Activated CD4-positive, CD25-positive, alpha-beta regulatory T cell (primary cell): ENCODE measurements at regions not wholly inside any gene's neighbourhood (a gene's known extent, or its start where the extent isn't known, plus 50 kb on each side); places are given as distances from the start of the nearest gene placed in this dataset.

ENCODE experiments used
- DNase-seq, 4 experiments: peaks; one replicate each; lab custom pipeline; 2025; lab: John Stamatoyannopoulos, UW

DNA sequence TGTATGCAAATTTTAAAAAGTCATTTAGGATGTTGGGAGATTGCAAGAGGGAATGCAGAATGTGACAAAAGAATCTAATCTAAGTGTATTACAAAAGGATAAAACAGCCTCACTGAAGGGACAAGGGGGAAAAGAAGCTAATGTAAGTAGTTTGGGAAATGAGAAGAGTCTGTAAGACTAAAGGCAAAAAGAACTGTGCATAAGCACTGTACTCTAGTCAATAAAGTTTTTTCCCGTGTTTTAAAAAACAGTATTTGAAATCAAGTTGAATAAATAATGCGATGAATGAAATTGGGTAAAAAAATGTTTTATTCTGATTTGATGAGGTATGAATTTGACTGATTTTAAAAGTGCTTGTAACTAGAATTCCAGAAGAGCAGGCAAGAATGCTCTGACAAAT, 149.8 kb downstream of the VEGFA start:
- DNase-seq = no peak

DNA sequence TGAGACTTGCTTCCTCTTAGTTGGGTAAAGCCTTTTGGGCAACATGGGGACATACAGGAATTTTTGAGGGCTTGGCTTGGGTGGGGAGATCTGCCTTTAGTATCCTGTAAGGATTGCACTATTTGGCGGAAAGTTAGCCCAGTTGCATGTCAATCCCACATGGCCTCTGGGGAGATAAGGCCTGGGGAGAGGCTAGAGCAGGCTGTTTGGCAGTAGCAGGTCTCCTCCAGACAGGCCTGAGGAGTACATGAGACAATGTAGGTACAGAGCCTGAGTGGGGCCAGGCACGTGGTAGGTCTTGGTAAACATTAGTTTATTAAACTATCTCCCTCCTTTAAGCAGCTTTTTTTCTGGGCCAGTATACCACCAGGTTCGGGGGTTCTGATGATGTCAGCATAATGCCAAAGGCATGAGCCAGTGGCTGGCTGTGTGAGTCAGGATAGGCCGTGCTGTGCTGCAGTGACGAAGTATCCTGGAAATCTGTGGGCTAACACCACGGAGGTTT, 147.9 kb downstream of the VEGFA start:
- no peak for DNase-seq

DNA sequence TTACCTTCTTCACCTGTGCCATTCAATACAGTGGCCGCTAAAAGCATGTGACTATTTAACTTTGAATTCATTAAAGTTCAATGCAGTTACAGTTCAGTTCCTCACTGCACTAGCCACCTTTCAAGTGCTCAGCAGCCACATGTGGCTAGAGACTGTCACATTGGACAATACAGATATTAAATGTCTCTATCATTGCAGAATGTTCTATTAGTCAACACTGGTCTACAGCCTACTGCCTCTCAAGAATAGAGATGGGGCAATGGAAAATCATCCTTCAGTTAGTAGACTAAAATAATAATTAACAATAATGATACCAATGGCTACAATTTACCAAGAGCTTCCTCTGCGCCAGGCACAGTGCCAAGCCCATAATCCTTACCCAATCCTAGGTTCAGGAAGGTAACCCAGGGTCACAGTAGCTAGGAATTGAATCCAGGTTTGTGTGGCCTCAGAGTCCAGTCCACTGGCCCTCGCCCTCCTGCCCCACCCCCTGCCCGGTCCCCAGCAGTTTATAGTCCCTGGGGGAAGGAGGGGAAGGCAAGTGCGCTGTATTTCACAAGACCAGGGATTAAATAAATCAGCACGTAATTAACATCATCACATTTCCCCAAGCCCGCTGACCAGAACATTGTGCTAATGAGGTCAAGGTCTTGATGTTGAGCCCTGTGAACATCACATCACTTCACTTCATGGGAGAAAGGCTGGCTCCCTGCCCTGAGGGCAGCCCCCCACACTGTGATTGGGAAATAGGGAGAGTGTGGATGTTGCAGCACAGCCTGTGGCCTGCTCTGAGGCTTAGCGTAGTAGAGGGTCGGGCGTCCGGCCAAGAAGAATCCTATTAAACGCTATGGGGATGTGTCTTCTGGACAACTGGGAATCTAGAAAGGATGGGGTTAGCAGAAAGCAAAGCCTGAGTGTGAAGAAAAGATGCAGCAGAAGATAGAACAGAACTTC, 147.2 kb downstream of the VEGFA start:
- no peak for DNase-seq

DNA sequence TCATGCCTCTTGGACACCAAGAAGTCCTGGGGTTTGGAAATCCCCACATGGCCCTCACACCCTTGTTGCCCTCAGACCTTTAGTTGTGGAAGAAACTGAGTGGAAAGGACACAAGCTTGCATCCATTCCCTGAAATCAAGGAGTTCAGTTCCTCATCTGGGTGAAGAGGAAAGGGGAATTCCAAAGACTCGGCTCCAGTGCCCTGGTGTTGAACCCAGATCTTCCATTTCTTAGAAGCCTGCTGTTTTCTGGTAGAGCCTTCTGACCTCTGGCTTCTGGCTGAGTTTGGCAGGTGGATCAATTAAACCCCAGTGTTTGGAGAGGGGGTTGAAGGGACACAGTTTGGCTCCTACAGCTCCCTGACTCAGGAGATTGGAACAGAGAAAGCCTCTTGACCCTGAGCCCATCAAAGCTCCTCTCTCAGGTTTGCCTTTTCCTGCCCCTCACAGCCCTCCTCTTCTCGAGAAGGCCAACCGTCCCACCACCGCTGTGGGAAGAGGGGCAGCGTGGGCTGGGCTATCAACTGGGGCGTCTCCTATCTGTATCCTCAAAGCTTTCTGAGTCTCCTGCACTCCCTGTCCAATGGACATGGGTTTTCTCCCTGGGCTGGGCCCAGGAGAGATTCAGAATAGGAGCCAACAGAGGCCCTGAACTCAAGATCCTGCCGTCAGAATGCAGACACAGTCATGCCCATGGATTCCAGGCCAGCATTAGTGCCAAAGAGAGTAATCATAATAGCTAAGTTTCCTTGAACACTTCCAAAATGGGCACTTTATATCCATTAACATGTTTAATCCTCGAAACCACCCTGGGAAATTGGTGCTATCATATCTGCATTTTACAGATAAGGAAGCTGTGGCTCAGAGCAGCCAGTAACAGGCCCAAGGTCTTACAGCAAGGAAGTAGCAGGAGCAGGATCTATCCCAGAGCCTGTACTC, 146.2 kb downstream of the VEGFA start:
- no peak for DNase-seq

DNA sequence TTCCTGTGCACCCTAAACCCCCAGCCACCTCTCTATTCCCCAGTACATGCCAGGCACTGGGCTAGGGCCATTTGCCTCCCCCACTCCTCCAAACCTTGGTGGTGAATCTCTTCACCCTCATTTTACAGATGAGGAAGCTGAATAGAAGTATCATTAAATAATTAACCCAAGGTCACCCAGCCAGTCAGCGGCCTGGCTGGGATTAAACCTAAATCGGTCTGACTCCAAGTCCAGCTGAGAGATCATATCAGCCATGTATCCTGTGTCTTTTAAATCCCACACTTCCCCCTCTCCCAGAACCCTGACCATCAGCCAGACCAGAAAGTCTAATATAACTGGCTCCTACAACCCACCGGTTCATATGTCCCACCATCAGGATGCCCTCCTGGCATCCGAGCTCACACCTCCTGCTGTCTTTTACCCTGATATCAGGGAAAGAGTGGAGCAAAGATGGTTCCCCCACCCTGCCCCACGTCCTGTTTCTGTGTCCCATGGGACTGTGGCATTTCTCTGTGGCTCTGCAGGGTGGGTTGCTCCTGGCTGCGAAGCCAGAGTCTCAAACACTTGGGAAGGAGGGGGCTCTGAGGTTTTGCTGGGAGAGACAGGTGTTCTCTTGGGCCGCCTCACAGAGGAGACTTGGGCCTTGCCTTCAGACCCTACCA, 145.3 kb downstream of the VEGFA start:
- no peak for DNase-seq

DNA sequence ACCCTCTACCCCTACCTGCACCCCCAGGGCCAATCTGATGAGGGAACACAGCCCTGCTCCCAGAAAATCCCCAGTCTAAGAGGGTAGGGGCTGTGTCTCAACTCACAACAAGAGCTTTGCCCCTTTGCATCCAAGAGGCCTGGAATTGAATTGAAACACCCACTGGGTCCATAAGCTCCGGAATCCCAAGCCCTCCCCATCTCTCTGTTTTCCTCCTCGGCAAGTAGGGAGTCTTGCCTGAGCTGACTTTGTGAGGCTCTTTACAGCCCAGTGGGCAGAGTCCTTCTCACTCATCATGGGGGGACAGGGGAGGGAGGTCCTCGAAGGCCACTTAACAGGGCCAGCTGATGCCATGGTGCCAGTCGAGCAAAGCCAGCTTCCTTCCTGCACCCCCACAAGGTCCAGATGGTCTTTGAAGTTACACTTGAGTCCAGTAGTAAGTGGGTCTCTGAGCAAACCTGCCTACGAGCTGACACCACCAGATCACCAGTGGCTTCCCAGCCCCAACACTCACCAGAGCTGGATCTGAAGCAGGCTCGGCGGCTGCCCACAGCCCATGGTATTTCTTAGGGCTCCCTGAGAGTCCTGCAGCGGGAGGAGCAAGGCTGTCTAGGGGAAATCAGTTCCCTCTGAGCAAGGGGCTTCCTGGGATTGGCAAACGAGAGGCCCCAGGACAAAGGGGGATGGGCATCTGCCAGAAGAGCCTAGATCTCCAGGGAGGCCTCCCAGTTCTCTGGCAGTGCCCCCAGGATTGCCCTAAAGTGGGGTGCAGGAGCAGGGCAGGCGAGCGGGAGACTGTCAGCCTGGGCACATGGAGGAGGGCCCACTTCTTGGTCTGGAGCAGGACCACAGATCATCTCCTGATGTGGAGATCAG, 144.5 kb downstream of the VEGFA start:
- no peak for DNase-seq

DNA sequence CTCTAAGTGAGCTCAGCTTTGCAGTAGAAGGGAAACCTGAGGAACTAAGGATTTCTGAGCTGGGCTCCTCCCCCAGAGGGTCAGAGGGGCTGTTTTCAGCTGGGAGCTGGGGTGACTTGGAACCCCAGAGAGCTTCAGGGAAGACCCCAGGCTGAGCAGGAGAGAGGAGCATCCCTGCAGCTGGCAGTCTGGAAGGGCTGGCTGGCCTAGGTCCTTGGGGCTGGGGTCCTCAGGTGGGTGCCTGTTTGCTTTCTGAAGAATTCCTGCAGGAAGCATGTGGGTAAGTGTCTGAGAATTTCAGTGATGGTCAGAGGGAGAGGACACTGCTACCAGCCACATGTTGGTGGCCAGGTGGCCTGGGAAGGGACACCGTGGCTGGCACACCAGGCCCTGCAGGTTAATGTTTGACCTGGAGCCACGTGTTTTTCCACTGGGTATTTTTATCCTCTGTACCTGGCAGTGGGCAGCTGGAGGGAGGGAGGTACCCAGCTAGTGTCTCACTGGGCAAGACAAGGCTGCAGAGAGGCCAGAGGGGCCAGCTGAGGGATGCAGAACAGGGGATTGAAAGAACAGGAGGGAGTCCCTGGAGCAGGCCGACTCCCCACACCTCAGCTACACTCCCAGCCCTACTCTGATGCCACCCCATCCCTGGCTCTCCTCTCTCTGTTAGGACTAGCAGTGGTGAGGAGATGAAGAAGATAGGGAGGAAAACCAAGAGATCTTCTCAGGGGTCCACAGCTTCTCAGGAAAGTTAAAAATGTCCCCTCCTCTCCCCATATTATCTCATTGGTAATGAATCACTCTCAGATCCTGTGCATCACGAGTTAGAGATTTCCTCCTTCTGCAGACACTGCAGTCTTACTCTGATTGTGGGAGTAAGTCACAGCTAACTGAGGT, 143.6 kb downstream of the VEGFA start:
- no peak for DNase-seq

DNA sequence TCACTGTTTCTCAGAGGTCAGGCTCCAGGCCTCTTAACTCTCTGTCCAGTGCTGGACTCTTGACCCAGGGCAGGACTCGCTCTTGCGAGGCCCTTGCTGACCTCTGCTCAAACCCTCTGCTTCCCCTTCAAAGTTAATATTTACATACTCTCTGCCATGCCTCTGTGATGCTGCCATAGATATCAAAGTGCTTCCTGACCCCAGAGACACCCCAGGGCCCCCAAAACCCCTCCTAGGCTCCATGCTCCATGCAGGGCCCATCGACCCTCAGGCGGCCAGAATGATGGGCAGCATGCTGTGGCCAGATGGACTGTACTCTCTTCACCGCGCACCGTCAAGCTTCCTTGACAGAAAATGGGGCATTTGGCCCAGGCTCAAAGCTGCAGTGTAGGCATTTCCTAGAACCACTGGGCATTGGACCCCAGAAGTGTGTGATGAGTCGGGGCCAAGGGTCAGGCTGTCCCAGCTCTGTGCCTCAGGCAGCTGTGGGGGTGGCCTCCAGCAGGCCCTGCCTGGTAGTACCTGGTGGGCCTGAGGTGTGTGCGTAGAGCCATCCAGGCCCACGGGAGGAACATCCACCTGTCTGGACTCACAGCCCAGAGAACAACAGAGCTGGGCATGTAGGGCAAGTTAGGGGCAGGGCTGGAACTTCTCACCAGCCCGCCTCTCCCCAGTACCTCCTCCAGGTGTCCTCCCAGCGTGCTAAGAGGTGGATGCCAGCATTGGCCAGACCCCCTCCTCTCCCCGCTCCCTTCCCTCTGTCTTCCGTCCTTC, 142.8 kb downstream of the VEGFA start:
- no peak for DNase-seq

DNA sequence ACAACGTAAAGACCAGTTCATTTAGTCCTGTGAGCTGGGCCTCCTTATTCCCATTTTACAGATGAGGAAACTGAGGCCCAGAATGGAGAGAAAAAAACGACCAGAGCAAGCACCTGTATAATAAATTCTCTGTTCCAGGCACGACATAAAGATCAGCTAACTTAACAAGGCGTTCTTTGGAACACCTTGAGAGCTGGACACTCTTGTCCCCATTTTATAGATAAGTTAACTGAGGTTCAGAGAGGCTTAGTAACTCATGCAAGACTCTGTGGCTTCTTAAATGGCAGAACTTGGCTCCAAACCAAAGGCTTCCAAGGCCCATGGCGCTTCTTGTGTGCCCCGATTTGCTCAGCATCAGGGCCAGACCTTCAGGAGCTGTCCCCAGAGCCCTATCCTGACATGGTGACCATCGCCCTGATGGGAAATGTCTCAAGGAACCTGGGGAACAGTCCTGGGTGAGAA, 142.1 kb downstream of the VEGFA start:
- no peak for DNase-seq

DNA sequence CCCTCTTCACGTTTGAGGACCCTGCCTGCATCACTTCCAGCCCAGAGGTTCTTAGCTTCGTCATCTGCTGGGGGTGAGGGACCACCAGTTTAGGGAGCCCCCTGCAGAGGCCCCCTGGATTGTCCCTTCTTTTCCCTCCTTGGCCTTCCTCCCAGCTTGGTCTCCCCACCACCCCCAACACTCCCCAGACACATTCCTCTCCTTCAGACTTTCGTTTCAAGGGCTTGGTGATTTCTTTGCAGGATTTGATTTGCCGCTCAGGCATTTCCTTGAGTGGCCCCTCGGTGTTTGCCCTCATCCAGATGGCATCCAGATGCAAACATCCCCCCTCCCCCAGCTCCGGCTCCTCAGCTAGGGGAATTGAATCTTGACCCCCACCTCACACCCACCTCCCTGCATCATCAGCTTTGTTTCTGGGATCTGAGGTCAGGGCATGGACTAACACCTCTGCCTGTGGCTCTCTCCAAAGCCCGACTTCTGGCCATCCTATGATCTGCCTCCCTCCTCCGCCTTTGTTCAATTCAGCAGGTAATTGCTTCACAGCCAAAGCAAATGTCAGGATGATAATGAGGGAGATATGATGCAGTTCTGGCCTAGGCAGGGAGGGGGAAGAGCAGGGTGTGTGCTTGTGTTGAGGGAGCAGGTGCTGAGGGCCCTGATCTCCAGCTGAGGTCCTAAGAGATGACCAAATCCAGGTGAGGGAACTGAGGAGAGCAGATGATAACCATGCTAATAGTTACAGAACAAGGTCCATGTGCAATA, 141.5 kb downstream of the VEGFA start:
- no peak for DNase-seq

DNA sequence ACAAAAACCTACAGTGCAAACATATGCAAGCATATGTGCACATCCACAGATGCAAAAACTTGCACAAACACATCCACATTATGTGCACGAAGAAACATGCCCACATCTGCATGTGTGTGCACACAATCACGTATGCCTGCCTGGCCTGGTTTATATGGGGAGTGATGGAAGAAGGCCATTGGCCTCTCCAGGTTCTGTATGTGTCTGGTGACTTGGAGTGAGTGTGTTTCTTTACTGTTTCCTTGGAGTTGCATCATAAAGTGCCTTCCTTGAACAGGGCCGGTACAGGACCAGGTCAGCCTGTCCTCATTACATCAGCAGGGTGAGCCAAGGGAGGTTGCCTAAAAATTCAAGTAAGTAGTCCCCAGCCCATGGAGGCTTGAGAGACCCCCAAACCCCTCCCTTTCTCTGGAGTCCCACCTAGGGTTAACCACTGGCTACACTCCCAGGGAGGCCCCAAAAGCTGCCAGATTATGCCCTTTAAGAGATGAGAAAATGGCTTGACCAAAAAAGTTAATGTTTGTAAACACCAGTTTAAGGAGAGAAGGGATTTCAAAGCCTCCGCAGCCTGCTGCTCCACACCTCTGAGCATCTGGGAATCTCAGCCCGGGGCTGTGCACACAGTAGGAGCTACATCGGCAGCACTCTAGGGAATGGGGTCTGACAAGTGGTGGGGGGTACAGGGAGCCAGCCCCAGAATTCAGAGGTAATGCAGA, 140.8 kb downstream of the VEGFA start:
- DNase-seq = no peak

DNA sequence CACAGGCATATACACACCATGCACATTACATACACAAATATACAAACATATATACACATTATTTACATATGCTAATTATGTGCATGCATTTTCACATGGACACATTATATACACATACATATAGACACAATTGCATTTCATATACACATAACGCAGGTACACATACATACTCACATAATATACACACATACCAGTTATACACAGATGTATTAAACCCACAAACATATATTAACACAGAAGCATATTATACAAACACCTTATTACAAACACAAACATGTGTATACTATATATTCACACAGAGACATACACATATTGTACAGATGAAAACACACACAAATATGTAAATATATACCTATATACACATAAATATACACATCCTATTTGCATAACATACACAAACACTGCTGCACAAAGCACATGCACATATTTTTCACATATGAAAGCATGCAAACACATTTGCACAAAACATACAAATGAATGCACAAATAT, 140.2 kb downstream of the VEGFA start:
- no peak for DNase-seq

DNA sequence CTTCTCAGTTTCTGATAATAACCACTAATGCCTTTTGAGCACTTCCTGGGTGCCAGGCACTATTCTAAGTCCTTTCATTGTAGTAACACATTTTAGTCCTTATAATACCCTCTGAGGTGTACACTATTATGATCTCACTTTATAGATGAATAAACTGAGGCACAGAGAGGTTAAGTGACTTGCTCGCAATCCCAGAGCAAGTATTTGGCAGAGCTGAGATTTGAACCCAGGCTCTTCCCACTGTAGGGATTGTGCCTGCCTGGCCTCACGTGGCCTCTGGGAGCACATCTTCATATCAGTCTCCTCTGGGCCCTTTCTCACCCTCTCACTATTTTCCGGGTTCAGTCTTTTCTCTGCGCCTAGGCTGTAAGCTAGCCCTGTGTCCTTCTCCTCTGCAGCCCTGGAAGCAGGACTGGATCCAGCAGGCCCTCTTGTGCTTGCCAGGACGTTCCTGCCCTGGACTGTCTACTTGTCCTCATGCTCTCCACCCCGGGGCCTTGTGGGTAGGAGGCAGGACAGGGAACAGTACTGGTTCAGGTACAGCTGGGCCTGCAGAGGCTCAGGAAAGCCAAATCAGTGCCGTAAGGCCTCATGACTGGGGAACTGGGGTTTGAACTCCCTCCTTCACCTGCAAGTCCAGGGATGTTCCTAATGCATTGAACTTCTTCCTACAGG, 139.6 kb downstream of the VEGFA start:
- no peak for DNase-seq

DNA sequence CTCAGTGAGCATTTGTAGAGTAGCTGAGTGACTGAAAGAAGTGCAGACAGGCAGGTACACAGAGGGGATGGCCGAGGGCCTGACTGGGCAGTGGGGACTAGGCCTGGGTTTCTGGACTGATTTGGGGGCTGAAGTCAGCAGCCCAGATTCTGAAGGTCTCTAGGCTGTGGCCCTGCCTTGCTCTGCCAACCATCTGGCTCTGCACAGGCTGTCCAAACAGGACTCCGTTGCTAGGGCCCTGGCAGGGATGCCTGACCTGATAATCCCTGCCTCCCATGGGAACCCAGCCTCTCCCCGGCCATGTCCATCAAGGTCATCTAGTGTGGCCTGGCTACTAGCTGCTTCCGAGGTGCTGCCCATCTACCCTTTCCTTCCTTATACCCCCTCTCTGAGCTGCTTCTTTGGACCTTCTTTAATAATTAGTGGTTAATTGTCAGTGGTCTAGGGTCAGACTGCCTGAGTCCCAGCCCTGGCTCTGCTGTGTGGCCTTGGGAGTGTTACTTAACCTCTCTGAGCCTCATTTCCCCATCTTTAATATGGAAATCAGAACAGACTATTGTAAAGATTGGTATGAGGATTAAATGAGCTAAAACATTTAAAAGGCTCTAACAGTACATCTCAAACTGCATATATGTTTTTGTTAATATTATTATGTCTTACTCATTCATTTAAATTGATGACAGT, 137.9 kb downstream of the VEGFA start:
- DNase-seq = no peak

DNA sequence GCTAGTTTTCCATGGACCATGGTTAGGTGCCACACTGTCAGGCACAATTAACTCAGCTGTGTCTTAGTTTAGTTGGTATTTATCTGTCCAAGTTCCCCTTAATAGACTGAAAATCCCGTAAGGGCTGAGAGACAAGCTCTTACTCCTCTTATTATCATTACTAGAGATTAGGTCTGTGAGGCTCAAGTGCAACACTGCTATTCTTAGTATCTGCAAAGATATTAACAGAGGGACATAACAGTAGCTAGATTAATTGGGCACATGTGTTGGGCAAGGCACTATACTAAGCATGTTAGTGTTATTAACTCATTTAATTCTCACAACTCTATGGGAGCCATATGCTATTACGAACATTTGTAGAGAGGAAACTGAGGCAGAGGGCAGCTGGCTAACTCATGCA, 137.3 kb downstream of the VEGFA start:
- no peak for DNase-seq
